C4-2B (cell line): ENCODE measurements at regions not wholly inside any gene's neighbourhood (a gene's known extent, or its start where the extent isn't known, plus 50 kb on each side); places are given as distances from the start of the nearest gene placed in this dataset.

ENCODE experiments used
- H3K27ac ChIP-seq: fragments of 450-650 bp; 2 replicates; pipeline ENCODE4 v1.5.1; 2017
- CTCF ChIP-seq: fragments of 450-650 bp; conservative IDR thresholded peaks from 2 replicates; pipeline ENCODE4 v1.5.1; 2017; ENCODE audit warnings: mild to moderate bottlenecking
- ZFX ChIP-seq: fragments of 450-650 bp; IDR thresholded peaks from 2 replicates; pipeline ENCODE4 v1.6.1; 2017

GRCh38 chr1:105017587-105017986, 1267.9 kb downstream of the AMY1C start:
- H3K27ac ChIP-seq = no peak overlapping the region
- TF ChIP-seq CTCF = no peak
- TF ChIP-seq ZFX = no peak

GRCh38 chr1:105023719-105024118, 1274.0 kb downstream of the AMY1C start:
- no peak overlapping the region for H3K27ac ChIP-seq
- no peak for TF ChIP-seq CTCF
- TF ChIP-seq ZFX = no peak

- TF ChIP-seq ZFX = no peak
- no peak for TF ChIP-seq CTCF
- H3K27ac ChIP-seq = no peak overlapping the region
Observed at GRCh38 chr1:105027838-105028471, 1278.3 kb downstream of the AMY1C start.

DNA sequence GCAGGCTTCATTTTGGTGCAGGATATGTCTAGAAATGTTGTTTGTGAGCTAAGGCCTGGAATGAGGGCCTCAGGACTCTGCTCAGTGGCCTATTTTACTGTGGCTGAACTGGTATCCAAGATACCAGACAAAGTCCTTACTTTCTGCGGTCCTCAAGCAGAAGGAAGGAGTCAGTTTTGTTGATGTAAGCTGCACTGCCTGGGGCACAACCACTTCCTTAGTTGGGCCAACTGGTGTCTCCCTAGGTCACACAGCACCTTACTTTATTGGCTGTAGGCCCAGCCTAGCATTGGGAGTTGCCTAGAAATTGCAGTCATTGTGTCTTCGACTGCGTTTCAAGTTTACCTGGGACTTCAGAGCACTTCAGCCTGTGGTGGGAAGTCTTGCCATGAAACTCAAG, 1322.7 kb downstream of the AMY1C start:
- TF ChIP-seq CTCF (no peak), ZFX (no peak)
- H3K27ac ChIP-seq = no peak overlapping the region

- H3K27ac ChIP-seq = no peak overlapping the region
- no peak for TF ChIP-seq ZFX
- TF ChIP-seq CTCF = 0 out of 2 replicates have a peak, but pooled peaks have one; percentile 5
Observed at GRCh38 chr1:105072850-105073249, 1323.2 kb downstream of the AMY1C start.

DNA sequence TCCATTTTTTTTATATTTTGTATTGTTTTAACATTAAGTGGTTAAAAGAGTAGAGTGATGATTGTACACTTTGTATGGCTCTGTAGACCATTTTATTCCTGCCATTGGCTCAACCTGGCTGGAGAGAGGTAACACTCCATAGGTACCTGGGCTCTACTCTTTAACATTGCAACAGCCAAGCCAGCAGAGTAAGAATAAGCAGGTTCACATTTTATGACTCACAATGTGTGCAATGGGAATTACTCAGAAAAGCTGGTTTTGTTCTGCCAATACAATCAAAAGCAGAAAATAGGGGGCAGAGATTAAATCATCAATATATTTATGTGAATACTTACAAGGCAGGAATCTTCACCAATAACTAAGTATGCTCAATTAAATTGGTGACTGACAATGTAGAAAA, 1324.0 kb downstream of the AMY1C start:
- no peak for TF ChIP-seq CTCF
- TF ChIP-seq ZFX = no peak
- no peak overlapping the region for H3K27ac ChIP-seq

GRCh38 chr1:105083611-105084010, 1333.9 kb downstream of the AMY1C start:
- TF ChIP-seq ZFX (no peak), CTCF (no peak)
- H3K27ac ChIP-seq = no peak overlapping the region
